GM23338 (cell line): ENCODE measurements at regions not wholly inside any gene's neighbourhood (a gene's known extent, or its start where the extent isn't known, plus 50 kb on each side); places are given as distances from the start of the nearest gene placed in this dataset.
A peak's percentile ranks its signal among the peaks of the same experiment; 100 is the strongest.

ENCODE experiments used
- ATAC-seq: fragments of 200-7000 bp; cut with Tn5 transposase; 3 replicates; pipeline ENCODE4 v1.9.1; 2020
- DNase-seq: peaks from one replicate; pipeline ENCODE4 v3.0.0-alpha.2; 2015; ENCODE audit warnings: low spot score
- H2AFZ ChIP-seq: fragments of 200-600 bp; sonication (generic); 2 replicates; pipeline ENCODE4 v1.8.0; 2016; ENCODE audit warnings: antibody characterized with exemption, mild to moderate bottlenecking, moderate library complexity
- H3F3A ChIP-seq: fragments of 200-600 bp; sonication (generic); replicated peaks from 2 replicates; pipeline ENCODE4 v1.8.0; 2017; ENCODE audit warnings: antibody characterized with exemption, mixed run types, low read depth
- H3K27ac ChIP-seq: fragments of 200-600 bp; sonication (generic); 2 replicates; pipeline ENCODE4 v1.6.1; 2016; ENCODE audit warnings: low read depth
- H3K27me3 ChIP-seq: fragments of 200-600 bp; sonication (generic); 2 replicates; pipeline ENCODE4 v1.8.0; 2016; ENCODE audit warnings: mild to moderate bottlenecking, mixed run types, moderate library complexity; ENCODE audit not compliant: insufficient read depth
- H3K36me3 ChIP-seq: fragments of 200-600 bp; sonication (generic); 2 replicates; pipeline ENCODE4 v1.8.0; 2016; ENCODE audit warnings: mild to moderate bottlenecking; ENCODE audit not compliant: insufficient read depth
- H3K4me1 ChIP-seq: fragments of 200-600 bp; sonication (generic); 2 replicates; pipeline ENCODE4 v1.8.0; 2016; ENCODE audit warnings: mild to moderate bottlenecking, moderate library complexity; ENCODE audit not compliant: insufficient read depth
- H3K4me2 ChIP-seq: fragments of 200-600 bp; sonication (generic); 2 replicates; pipeline ENCODE4 v1.7.1; 2017; ENCODE audit warnings: mixed run types
- H3K4me3 ChIP-seq: fragments of 200-600 bp; sonication (generic); 2 replicates; pipeline ENCODE4 v1.6.1; 2016; ENCODE audit warnings: mixed run types
- H3K79me2 ChIP-seq: fragments of 200-600 bp; sonication (generic); replicated peaks from 2 replicates; pipeline ENCODE4 v1.8.0; 2017; ENCODE audit warnings: mild to moderate bottlenecking; ENCODE audit not compliant: insufficient read depth
- H3K9me2 ChIP-seq: fragments of 200-600 bp; sonication (generic); 2 replicates; pipeline ENCODE4 v1.8.0; 2017; ENCODE audit not compliant: insufficient read depth
- H4K20me1 ChIP-seq: fragments of 200-600 bp; sonication (generic); replicated peaks from 2 replicates; pipeline ENCODE4 v1.8.0; 2017; ENCODE audit warnings: mild to moderate bottlenecking; ENCODE audit not compliant: insufficient read depth
- H3K27ac Mint-ChIP-seq: 2 replicates; pipeline ENCODE4 v1.8.0; 2020; ENCODE audit warnings: inconsistent platforms, mild to moderate bottlenecking, moderate library complexity, mixed read lengths
- H3K27me3 Mint-ChIP-seq: 3 replicates; pipeline ENCODE4 v1.8.0; 2022; ENCODE audit warnings: low read depth, mild to moderate bottlenecking, moderate library complexity, mixed read lengths, inconsistent platforms; ENCODE audit not compliant: insufficient read depth, poor library complexity
- H3K36me3 Mint-ChIP-seq: 3 replicates; pipeline ENCODE4 v1.8.0; 2021; ENCODE audit warnings: low read depth, mild to moderate bottlenecking, inconsistent platforms, moderate library complexity, mixed read lengths
- H3K4me1 Mint-ChIP-seq: 3 replicates; pipeline ENCODE4 v1.8.0; 2020; ENCODE audit warnings: mild to moderate bottlenecking, inconsistent platforms, mixed read lengths
- H3K4me3 Mint-ChIP-seq: 3 replicates; pipeline ENCODE4 v1.8.0; 2021; ENCODE audit warnings: moderate library complexity, mild to moderate bottlenecking, inconsistent platforms, mixed read lengths
- H3K9me3 Mint-ChIP-seq: 3 replicates; pipeline ENCODE4 v1.8.0; 2020; ENCODE audit warnings: moderate library complexity, mild to moderate bottlenecking, inconsistent platforms, mixed read lengths
- CREB1 ChIP-seq: fragments of 250-450 bp; sonication (Bioruptor Pico); IDR thresholded peaks from 2 replicates; pipeline ENCODE4 v1.5.0; 2020; ENCODE audit warnings: low read depth, mild to moderate bottlenecking, moderate library complexity
- EZH2 ChIP-seq: fragments of 200-600 bp; sonication (generic); IDR thresholded peaks from one replicate; pipeline ENCODE4 v1.8.0; 2017; ENCODE audit warnings: antibody characterized with exemption, mild to moderate bottlenecking, low read depth; ENCODE audit not compliant: unreplicated experiment
- EZH2phosphoT487 ChIP-seq: fragments of 200-600 bp; sonication (generic); IDR thresholded peaks from one replicate; pipeline ENCODE4 v1.8.1; 2018; ENCODE audit warnings: antibody characterized with exemption; ENCODE audit not compliant: unreplicated experiment
- JUNB ChIP-seq: IDR thresholded peaks from one replicate; pipeline ENCODE4 v1.6.1; 2016; ENCODE audit warnings: antibody characterized with exemption; ENCODE audit not compliant: unreplicated experiment
- NANOG ChIP-seq: IDR thresholded peaks from 2 replicates; pipeline ENCODE4 v1.6.1; 2016; ENCODE audit warnings: antibody characterized with exemption, borderline replicate concordance
- POLR2AphosphoS5 ChIP-seq: IDR thresholded peaks from 2 replicates; pipeline ENCODE4 v1.6.1; 2016; ENCODE audit warnings: antibody characterized with exemption, low read depth
- STAT1 ChIP-seq: IDR thresholded peaks from one replicate; pipeline ENCODE4 v1.6.1; 2016; ENCODE audit warnings: antibody characterized with exemption; ENCODE audit not compliant: unreplicated experiment
- ZNF114 ChIP-seq: fragments of 250-450 bp; sonication (Bioruptor Pico); IDR thresholded peaks from 2 replicates; pipeline ENCODE4 v1.5.0; 2020; ENCODE audit warnings: mild to moderate bottlenecking, moderate library complexity
- ZNF462 ChIP-seq: fragments of 250-450 bp; sonication (Bioruptor Pico); IDR thresholded peaks from 2 replicates; pipeline ENCODE4 v1.5.0; 2020; ENCODE audit warnings: mild to moderate bottlenecking, moderate library complexity
- TF ChIP-seq, protein P1 (sequence below), 2 experiments: fragments of 200-600 bp in 1 of 2; sonication (generic) in 1 of 2; conservative IDR thresholded peaks; 2 replicates each; pipeline versions ENCODE4 v1.5.1 to v1.6.1; 2016 to 2017; ENCODE audit warnings: antibody characterized with exemption in 2 of 2, low read depth in 2 of 2, mild to moderate bottlenecking in 2 of 2, moderate library complexity in 1 of 2

- TF ChIP-seq ZNF462 (CRISPR knock-in tag) (no peak), EZH2phosphoT487 (no peak), EZH2 (no peak), CREB1 (no peak), POLR2AphosphoS5 (no peak), NANOG (no peak)
Measured at GRCh38 chr9:80806671-80807070, 882.7 kb downstream of the TLE1 start (continued).

- peak overlapping the region; percentile 43; the same call in 1 of the 2 replicates for H2AFZ ChIP-seq
- H3K4me3 ChIP-seq = no peak overlapping the region
- H3K4me2 ChIP-seq = no peak overlapping the region
- DNase-seq (no peak), ATAC-seq (no peak)
- H3K27ac Mint-ChIP-seq = no peak overlapping the region
- no peaks in the 10 kb centered on the region for H3K27me3 ChIP-seq
- no peaks in the 10 kb centered on the region for H3K79me2 ChIP-seq
- no peaks in the 10 kb centered on the region for H4K20me1 ChIP-seq
- no peaks in the 10 kb centered on the region for H3F3A ChIP-seq
- H3K27ac ChIP-seq = no peak overlapping the region
- no peaks in the 10 kb centered on the region for H3K36me3 ChIP-seq
- no peak overlapping the region for H3K4me3 Mint-ChIP-seq
- H3K36me3 Mint-ChIP-seq = peaks cover 4% of the 10 kb centered on the region; the same call in 1 of the 3 replicates
- H3K4me1 Mint-ChIP-seq = peaks cover 5% of the 10 kb centered on the region; the same call in 2 of the 3 replicates
- peaks cover 6% of the 10 kb centered on the region; the same call in 1 of the 2 replicates for H3K9me2 ChIP-seq
- no peaks in the 10 kb centered on the region for H3K4me1 ChIP-seq
- peaks cover 3% of the 10 kb centered on the region; the same call in 1 of the 3 replicates for H3K9me3 Mint-ChIP-seq
- no peaks in the 10 kb centered on the region for H3K27me3 Mint-ChIP-seq
- TF ChIP-seq, protein P1, sequence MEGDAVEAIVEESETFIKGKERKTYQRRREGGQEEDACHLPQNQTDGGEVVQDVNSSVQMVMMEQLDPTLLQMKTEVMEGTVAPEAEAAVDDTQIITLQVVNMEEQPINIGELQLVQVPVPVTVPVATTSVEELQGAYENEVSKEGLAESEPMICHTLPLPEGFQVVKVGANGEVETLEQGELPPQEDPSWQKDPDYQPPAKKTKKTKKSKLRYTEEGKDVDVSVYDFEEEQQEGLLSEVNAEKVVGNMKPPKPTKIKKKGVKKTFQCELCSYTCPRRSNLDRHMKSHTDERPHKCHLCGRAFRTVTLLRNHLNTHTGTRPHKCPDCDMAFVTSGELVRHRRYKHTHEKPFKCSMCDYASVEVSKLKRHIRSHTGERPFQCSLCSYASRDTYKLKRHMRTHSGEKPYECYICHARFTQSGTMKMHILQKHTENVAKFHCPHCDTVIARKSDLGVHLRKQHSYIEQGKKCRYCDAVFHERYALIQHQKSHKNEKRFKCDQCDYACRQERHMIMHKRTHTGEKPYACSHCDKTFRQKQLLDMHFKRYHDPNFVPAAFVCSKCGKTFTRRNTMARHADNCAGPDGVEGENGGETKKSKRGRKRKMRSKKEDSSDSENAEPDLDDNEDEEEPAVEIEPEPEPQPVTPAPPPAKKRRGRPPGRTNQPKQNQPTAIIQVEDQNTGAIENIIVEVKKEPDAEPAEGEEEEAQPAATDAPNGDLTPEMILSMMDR (conservative IDR thresholded peaks at IDR 0.05; ENCODE audit: low read depth in 2 of 2) = no peak
- TF ChIP-seq JUNB (no peak), STAT1 (no peak), EZH2 (no peak), ZNF114 (CRISPR knock-in tag) (no peak), CREB1 (no peak)
Measured at GRCh38 chr9:80804873-80805272, 884.5 kb downstream of the TLE1 start.
